HG03457 (cell line): ENCODE measurements at regions not wholly inside any gene's neighbourhood (a gene's known extent, or its start where the extent isn't known, plus 50 kb on each side); places are given as distances from the start of the nearest gene placed in this dataset.

ENCODE experiments used
- ATAC-seq: cut with Tn5 transposase; IDR thresholded peaks from one replicate; pipeline ENCODE4 v1.9.1; 2021; ENCODE audit warnings: moderate number of reproducible peaks; ENCODE audit not compliant: unreplicated experiment

GRCh38 chr5:57551251-57551650 lies 68.6 kb upstream of the ACTBL2 start:
- no peak for ATAC-seq

DNA sequence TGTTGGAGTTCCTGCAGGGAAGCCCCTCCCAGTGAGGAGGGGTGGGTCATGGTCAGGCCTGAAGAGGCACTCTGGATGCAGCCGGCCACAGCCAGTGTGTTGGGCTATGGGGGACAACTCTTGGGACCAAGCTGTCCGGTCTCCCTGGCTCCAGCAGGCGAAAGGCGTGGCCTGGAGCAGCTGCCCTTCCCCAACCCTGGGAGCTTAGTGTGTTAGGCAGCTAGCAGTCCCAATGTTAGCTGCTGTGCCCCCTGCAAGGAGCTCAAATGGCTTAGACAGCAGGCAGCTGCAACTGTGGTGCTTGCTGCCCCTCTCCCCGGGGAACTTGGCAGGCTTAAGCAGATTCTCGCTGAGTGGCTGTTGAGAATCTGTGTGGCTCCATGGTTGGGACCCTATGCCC lies 67.5 kb upstream of the ACTBL2 start:
- ATAC-seq = no peak

DNA sequence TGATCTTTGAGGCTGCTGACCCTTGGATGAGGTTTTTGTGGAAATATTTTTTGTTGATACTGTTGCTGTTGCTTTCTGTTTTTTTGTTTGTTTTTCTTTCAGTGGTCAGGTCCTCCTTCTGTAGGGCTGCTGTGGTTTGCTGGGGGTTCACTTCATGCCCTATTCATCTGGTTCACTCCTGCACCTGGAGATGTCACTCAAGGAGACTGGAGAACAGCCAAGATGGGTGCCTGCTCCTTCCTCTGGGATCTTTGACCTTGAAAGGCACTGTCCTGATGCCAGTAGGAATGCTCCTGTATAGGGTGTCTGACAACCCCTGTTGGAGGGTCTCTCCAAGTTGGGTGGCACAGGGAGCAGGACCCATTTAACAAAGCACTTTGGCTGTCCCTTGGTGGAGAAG lies 67.0 kb upstream of the ACTBL2 start:
- ATAC-seq = no peak

DNA sequence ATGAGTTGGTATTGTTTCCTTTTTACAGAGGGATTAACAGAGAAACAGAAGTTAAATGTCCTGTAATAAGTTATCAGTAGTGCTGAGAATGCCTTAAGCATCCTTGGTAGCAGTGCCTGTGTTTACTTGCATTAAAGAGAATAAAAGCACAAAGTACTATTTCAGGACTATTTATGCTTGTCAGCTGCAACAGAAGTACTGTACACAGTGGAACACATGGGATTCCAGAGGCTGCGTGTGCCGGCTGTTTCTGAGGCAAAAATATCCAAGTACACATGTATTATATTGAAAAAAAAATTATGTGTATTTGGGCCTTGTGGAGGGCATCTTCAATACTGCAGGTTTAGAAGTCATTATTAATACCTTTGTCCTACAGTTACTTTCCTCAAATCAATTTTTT lies 58.2 kb upstream of the ACTBL2 start:
- ATAC-seq = no peak

GRCh38 chr5:57539281-57539701 lies 56.7 kb upstream of the ACTBL2 start:
- no peak for ATAC-seq

DNA sequence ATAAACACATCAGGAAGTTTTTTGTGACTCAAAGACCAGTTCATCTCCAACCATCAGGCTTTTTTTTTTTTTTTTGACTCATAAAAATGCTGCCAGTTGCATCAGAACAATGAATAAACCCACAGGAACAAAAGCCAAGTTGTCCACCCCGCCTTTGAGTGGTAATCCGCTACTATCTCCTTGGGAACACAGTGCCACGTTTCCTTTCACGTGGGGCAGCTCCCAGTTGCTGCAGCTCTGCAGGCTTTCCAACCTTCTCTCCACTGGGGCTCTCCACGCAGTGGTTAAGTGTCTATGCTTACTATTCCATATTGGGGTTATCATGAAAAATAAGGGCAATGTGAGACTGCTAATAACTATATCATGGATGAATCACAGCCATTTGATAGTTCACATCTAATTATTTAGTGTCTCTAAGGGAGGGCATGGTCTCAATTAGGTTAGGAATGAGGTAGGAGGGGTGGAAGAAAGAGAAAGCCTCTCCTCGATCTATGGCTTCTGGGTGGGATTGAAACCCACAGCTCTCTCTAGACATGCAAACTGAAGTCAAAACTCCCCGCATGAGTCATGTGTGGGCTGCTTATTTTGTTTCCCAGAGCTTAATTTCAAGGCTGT lies 55.8 kb upstream of the ACTBL2 start:
- no peak for ATAC-seq

DNA sequence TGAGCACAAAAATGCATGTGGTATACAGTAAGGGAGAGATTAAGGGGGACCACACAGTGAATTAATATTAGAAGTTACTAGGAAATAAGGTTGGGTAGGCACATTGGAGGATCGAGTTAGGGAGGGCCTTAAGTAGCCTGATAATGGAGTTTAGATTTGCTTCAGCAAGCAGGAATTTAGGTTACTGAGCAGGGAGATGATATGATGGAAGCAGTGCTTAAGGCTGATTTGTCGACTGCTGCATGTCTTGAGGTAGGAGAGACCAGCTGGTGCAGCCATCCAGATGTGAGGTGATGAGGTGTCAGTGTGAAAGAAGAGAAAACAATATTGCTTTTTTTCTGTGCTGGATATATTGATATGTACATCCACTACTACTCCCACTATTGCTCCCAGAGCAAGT lies 55.2 kb upstream of the ACTBL2 start:
- ATAC-seq = no peak

DNA sequence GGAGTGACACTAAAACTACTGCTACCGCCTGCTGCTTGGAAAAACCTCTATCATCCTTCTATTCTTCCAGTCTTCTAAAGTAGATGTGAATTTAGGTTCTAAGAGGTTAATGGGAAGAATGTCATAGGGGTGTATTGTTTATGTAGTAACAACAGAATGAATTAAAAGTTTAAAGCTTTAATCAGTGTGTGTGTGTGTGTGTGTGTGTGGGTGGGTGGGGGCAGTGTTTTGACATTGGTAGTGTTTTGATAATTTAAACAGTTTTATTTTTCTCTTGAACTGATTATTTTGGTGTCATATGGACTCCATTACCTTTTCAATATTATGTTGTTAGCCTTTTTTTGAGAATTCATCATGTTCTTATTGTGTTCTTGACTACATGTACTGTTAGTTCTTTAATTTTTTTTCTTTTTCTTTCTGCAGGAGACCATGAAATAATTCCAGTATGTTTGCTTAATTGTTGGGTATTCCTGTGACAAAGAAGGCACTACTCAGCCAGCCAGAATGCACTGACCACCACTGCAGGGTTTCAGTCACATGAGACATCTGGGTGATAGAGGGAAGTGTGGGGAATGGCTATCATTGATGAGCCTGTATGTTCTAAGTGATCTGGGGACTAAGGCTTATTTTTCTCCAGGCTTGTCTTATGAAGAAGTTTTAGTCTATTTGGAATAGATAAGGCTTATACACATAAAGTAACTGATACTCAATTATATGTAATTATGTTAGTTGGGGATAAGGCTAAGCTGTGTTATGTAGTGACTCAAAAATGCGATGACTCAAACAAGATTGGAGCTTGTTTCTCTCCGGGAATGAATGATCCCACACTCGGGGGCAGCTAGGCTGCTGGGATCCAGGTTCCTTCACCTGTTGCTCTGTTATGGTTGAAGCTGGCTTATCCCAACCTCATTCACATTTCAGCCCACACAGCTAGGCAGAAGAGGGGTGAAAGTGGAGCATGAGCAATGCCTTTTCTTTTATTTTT lies 50.2 kb upstream of the ACTBL2 start:
- no peak for ATAC-seq
